ENCODE measurements at regions not wholly inside any gene's neighbourhood (a gene's known extent, or its start where the extent isn't known, plus 50 kb on each side); places are given as distances from the start of the nearest gene placed in this dataset.

DNA sequence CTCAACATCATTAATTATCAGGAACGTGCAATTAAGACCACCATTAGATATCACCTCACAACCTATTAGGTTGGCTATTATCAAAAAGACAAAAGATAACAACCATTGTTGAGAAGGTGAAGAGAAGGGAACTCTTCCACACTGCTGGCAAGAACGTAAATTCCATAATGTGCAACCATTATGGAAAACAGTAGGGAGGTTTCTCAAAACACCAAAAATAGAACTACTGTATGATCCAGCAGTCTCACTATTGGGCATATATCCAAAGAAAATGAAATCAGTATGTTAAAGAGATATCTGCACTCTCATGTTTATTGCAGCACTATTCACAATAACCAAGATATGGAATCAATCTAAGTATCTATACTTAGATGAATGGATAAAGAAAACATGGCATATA lies 51.6 kb upstream of the OR4E1 start:
- TF ChIP-seq, protein P1, sequence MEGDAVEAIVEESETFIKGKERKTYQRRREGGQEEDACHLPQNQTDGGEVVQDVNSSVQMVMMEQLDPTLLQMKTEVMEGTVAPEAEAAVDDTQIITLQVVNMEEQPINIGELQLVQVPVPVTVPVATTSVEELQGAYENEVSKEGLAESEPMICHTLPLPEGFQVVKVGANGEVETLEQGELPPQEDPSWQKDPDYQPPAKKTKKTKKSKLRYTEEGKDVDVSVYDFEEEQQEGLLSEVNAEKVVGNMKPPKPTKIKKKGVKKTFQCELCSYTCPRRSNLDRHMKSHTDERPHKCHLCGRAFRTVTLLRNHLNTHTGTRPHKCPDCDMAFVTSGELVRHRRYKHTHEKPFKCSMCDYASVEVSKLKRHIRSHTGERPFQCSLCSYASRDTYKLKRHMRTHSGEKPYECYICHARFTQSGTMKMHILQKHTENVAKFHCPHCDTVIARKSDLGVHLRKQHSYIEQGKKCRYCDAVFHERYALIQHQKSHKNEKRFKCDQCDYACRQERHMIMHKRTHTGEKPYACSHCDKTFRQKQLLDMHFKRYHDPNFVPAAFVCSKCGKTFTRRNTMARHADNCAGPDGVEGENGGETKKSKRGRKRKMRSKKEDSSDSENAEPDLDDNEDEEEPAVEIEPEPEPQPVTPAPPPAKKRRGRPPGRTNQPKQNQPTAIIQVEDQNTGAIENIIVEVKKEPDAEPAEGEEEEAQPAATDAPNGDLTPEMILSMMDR (IDR thresholded peaks at IDR 0.05; ENCODE audit: insufficient read depth, low read length, missing control alignments): no peak
- ChIA-PET POLR2A (no interaction called here), CTCF (no interaction called here)
- H3K4me3 ChIP-seq (ENCODE audit: low read depth, low read length): no peak overlapping the region
- DNase-seq (ENCODE audit: low read depth, low spot score): no peak

DNA sequence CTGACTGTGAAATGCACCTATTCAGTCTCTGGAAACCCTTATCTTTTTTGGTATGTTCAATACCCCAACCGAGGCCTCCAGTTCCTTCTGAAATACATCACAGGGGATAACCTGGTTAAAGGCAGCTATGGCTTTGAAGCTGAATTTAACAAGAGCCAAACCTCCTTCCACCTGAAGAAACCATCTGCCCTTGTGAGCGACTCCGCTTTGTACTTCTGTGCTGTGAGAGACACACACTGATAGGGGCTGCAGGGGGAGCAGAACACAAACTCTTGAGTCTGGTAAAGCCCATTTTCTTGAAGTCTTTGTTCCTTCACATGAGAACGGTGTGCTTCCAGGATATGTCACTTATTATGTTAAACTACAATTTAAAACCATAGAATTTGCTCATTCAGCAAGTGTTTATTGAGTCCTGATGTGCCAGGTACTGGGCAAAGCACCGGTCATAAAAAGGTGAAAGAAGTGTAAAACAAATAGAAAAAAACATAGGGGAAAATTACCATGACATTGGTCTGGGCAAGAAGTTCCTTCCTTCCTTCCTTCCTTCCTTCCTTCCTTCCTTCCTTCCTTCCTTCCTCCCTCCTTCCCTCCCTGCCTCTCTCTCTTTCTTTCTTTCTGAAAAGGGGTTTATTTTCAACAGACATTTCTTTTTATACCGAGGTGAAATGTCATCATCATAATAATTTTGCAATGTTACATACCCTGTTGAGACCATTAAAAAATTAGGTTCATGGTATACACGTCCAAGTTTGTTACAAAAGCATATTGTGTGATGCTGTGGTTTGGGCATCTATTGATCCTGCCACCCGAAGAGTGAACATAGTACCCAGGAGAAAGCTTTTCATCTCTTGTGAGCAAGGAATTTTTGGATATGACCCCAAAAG lies 50.7 kb upstream of the OR4E1 start:
- ChIA-PET CTCF (interaction anchor here (0.8 kb wide), 1 partner anchor 15 kb away, joined by 3 read pairs; no protein-coding TSS in a partner anchor), POLR2A (no interaction called here)
- TF ChIP-seq, protein P1 (IDR thresholded peaks at IDR 0.05; ENCODE audit: insufficient read depth, low read length, missing control alignments): no peak
- DNase-seq (ENCODE audit: low read depth, low spot score): no peak
- H3K4me3 ChIP-seq (ENCODE audit: low read depth, low read length): no peak overlapping the region

DNA sequence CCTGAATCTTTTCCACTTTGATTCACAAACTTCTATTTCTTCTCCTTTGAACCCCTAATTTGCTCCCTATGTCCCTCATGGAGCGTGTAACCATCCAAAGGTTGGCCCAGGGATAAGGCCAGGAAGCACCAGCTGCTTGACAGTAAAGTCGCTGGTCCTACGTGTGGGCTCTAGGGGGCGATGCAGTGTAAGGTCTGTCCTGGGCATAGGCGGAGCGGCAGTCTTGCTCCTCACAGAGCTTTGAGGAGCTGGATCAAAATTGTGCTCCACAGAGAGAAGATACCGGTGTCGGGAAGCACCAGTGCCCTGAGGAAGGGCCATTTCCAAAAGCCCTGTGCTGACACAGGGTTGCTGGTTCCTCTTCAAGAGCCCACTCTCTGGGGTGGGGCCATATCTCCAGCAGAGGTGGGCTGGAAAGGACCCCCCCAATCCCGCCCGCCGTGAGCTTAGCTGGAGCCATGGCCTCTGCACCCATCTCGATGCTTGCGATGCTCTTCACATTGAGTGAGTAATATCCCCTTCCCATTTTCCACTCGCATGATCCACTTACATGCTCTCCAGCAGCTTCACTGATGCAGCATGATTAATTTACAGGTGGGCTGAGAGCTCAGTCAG lies 49.9 kb upstream of the OR4E1 start:
- CTCF ChIA-PET: interaction anchor here (0.8 to 1.0 kb wide), 2 partner anchors 12 to 15 kb away, joined by 3 to 4 read pairs; no protein-coding TSS in a partner anchor

More for the DNA sequence above, 49.9 kb upstream of the OR4E1 start:
- TF ChIP-seq, protein P1 (IDR thresholded peaks at IDR 0.05; ENCODE audit: insufficient read depth, low read length, missing control alignments): no peak
- H3K4me3 ChIP-seq (ENCODE audit: low read depth, low read length): no peak overlapping the region
- POLR2A ChIA-PET: no interaction called here
- DNase-seq (ENCODE audit: low read depth, low spot score): no peak
